ENCODE measurements at regions not wholly inside any gene's neighbourhood (a gene's known extent, or its start where the extent isn't known, plus 50 kb on each side); places are given as distances from the start of the nearest gene placed in this dataset.

- Mint-ChIP-seq H3K4me1 (ENCODE audit: unreplicated experiment) (no peaks in the 10 kb centered on the region), H3K9me3 (ENCODE audit: unreplicated experiment) (no peaks in the 10 kb centered on the region), H3K4me3 (ENCODE audit: unreplicated experiment) (no peak overlapping the region), H3K27me3 (ENCODE audit: unreplicated experiment) (peaks cover 3% of the 10 kb centered on the region), H3K36me3 (ENCODE audit: unreplicated experiment) (no peaks in the 10 kb centered on the region), H3K27ac (ENCODE audit: unreplicated experiment) (no peak overlapping the region)
- DNase-seq (ENCODE audit: extremely low spot score, unreplicated experiment), result peak; percentile 82
- TF ChIP-seq CTCF (IDR thresholded peaks at IDR 0.05), result no peak
Observed at GRCh38 chr16:50884066-50884860, 142.4 kb downstream of the CYLD start.

DNA sequence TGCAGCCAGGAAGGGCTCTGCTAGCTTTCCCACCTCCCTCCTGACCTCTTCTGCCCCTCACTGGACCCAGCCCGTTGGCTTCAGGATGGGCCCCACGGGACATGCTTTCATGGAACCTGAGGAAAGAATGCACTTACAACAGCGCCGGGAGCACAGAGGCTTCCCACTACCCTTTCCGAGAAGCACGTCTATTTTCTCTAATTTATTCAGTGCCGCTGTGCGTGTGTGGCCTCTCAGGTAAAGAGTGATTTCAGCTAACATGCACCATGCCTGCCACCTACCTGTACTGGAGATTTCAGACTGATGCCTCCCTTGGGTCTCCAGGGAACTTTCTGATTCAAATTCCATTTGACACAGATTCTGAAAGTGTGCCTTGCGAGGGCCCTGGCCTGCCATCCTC lies 140.1 kb downstream of the CYLD start:
- Mint-ChIP-seq H3K27ac (ENCODE audit: unreplicated experiment) (no peak overlapping the region), H3K4me1 (ENCODE audit: unreplicated experiment) (no peaks in the 10 kb centered on the region), H3K36me3 (ENCODE audit: unreplicated experiment) (no peaks in the 10 kb centered on the region), H3K27me3 (ENCODE audit: unreplicated experiment) (peaks cover 3% of the 10 kb centered on the region), H3K4me3 (ENCODE audit: unreplicated experiment) (no peak overlapping the region), H3K9me3 (ENCODE audit: unreplicated experiment) (no peaks in the 10 kb centered on the region)
- TF ChIP-seq CTCF (IDR thresholded peaks at IDR 0.05), result no peak
- peak; percentile 59 for DNase-seq (ENCODE audit: extremely low spot score, unreplicated experiment)

GRCh38 chr16:50881331-50881830 lies 139.5 kb downstream of the CYLD start:
- Mint-ChIP-seq H3K27me3 (ENCODE audit: unreplicated experiment) (peaks cover 3% of the 10 kb centered on the region), H3K4me1 (ENCODE audit: unreplicated experiment) (no peaks in the 10 kb centered on the region), H3K9me3 (ENCODE audit: unreplicated experiment) (no peaks in the 10 kb centered on the region), H3K27ac (ENCODE audit: unreplicated experiment) (no peak overlapping the region), H3K36me3 (ENCODE audit: unreplicated experiment) (no peaks in the 10 kb centered on the region), H3K4me3 (ENCODE audit: unreplicated experiment) (no peak overlapping the region)
- DNase-seq (ENCODE audit: extremely low spot score, unreplicated experiment), result peak; percentile 48
- no peak for TF ChIP-seq CTCF (IDR thresholded peaks at IDR 0.05)

GRCh38 chr16:50880926-50881325 lies 139.0 kb downstream of the CYLD start:
- no peaks in the 10 kb centered on the region for H3K4me1 Mint-ChIP-seq (ENCODE audit: unreplicated experiment)
- H3K27ac Mint-ChIP-seq (ENCODE audit: unreplicated experiment), result no peak overlapping the region
- H3K36me3 Mint-ChIP-seq (ENCODE audit: unreplicated experiment), result no peaks in the 10 kb centered on the region
- H3K9me3 Mint-ChIP-seq (ENCODE audit: unreplicated experiment), result no peaks in the 10 kb centered on the region
- no peak for TF ChIP-seq CTCF (IDR thresholded peaks at IDR 0.05)
- peaks cover 3% of the 10 kb centered on the region for H3K27me3 Mint-ChIP-seq (ENCODE audit: unreplicated experiment)
- no peak overlapping the region for H3K4me3 Mint-ChIP-seq (ENCODE audit: unreplicated experiment)
- DNase-seq (ENCODE audit: extremely low spot score, unreplicated experiment), result peak; percentile 56

- DNase-seq (ENCODE audit: extremely low spot score, unreplicated experiment), result peak; percentile 74
- no peak for TF ChIP-seq CTCF (IDR thresholded peaks at IDR 0.05)
- Mint-ChIP-seq H3K4me3 (ENCODE audit: unreplicated experiment) (no peak overlapping the region), H3K27ac (ENCODE audit: unreplicated experiment) (no peak overlapping the region), H3K9me3 (ENCODE audit: unreplicated experiment) (no peaks in the 10 kb centered on the region), H3K27me3 (ENCODE audit: unreplicated experiment) (peaks cover 6% of the 10 kb centered on the region), H3K36me3 (ENCODE audit: unreplicated experiment) (no peaks in the 10 kb centered on the region), H3K4me1 (ENCODE audit: unreplicated experiment) (no peaks in the 10 kb centered on the region)
Observed at GRCh38 chr16:50879873-50880695, 138.2 kb downstream of the CYLD start.
